Keratinocyte (primary cell): ENCODE measurements at regions not wholly inside any gene's neighbourhood (a gene's known extent, or its start where the extent isn't known, plus 50 kb on each side); places are given as distances from the start of the nearest gene placed in this dataset.

Source experiments
- DNase-seq: peaks from one replicate; pipeline ENCODE4 v3.0.0-alpha.2; 2011; ENCODE audit warnings: low read depth, missing footprints, low spot score
- FAIRE-seq: peaks from 2 replicates; lab custom pipeline; 2011; peaks lifted over from hg19 to GRCh38; lab: Jason Lieb, UNC
- H2AFZ ChIP-seq: 2 replicates; pipeline ENCODE4 v1.6.0; 2012; ENCODE audit warnings: low read length, control low read depth, inconsistent platforms; ENCODE audit not compliant: control insufficient read depth
- H3K27ac ChIP-seq: 2 replicates; pipeline ENCODE4 v1.5.1; 2011; ENCODE audit warnings: low read length; ENCODE audit not compliant: control insufficient read depth, insufficient read depth
- H3K27me3 ChIP-seq: 3 replicates; pipeline ENCODE4 v1.6.0; 2011; ENCODE audit warnings: low read length; ENCODE audit not compliant: control insufficient read depth, insufficient read depth; ENCODE audit errors: extremely low read depth
- H3K36me3 ChIP-seq, 2 experiments: 2 replicates in 1 of 2; 3 replicates in 1 of 2; pipeline ENCODE4 v1.5.1; 2011; ENCODE audit warnings: low read length in 2 of 2, mild to moderate bottlenecking in 1 of 2; ENCODE audit not compliant: control insufficient read depth in 2 of 2, insufficient read depth in 2 of 2; ENCODE audit errors: extremely low read depth in 1 of 2
- H3K4me1 ChIP-seq: 3 replicates; pipeline ENCODE4 v1.5.1; 2011; ENCODE audit warnings: low read length; ENCODE audit not compliant: control insufficient read depth, insufficient read depth; ENCODE audit errors: extremely low read depth
- H3K4me2 ChIP-seq: 3 replicates; pipeline ENCODE4 v1.6.0; 2011; ENCODE audit warnings: low read depth, low read length; ENCODE audit not compliant: control insufficient read depth, insufficient read depth; ENCODE audit errors: extremely low read depth
- H3K4me3 ChIP-seq, 3 experiments: fragments of 200-600 bp in 1 of 3; sonication (generic) in 1 of 3; 2 replicates in 2 of 3; 3 replicates in 1 of 3; pipeline ENCODE4 v1.5.1; 2011 to 2016; ENCODE audit warnings: low read length in 3 of 3, mild to moderate bottlenecking in 3 of 3, control low read depth in 2 of 3, inconsistent platforms in 1 of 3, low read depth in 1 of 3, mixed read lengths in 1 of 3, mixed run types in 1 of 3, moderate library complexity in 1 of 3; ENCODE audit not compliant: control insufficient read depth in 2 of 3, insufficient read depth in 2 of 3; ENCODE audit errors: extremely low read depth in 1 of 3
- H3K79me2 ChIP-seq: 2 replicates; pipeline ENCODE4 v1.6.0; 2012; ENCODE audit warnings: low read length; ENCODE audit not compliant: control insufficient read depth, insufficient read depth
- H3K9ac ChIP-seq: 3 replicates; pipeline ENCODE4 v1.6.0; 2011; ENCODE audit warnings: low read length; ENCODE audit not compliant: control insufficient read depth, insufficient read depth; ENCODE audit errors: extremely low read depth
- H3K9me1 ChIP-seq: 3 replicates; pipeline ENCODE4 v1.6.0; 2011; ENCODE audit warnings: low read length; ENCODE audit not compliant: control insufficient read depth, insufficient read depth; ENCODE audit errors: extremely low read depth
- H3K9me3 ChIP-seq: 2 replicates; pipeline ENCODE4 v1.5.1; 2012; ENCODE audit warnings: low read depth, low read length; ENCODE audit not compliant: control insufficient read depth
- H4K20me1 ChIP-seq: 3 replicates; pipeline ENCODE4 v1.6.0; 2011; ENCODE audit warnings: low read length; ENCODE audit not compliant: control insufficient read depth, insufficient read depth; ENCODE audit errors: extremely low read depth
- CTCF ChIP-seq, 3 experiments: IDR thresholded peaks in 1 of 3; conservative IDR thresholded peaks in 1 of 3; optimal IDR thresholded peaks in 1 of 3; 2 replicates in 2 of 3; 3 replicates in 1 of 3; pipeline versions ENCODE3 to v1.5.1; 2011; ENCODE audit warnings: low read length in 3 of 3, mild to moderate bottlenecking in 3 of 3, moderate library complexity in 2 of 3, control low read depth in 1 of 3, inconsistent platforms in 1 of 3; ENCODE audit not compliant: insufficient read depth in 2 of 3; ENCODE audit errors: extremely low read depth in 1 of 3
- EZH2 ChIP-seq: IDR thresholded peaks from one replicate; pipeline ENCODE4 v1.6.1; 2012; ENCODE audit warnings: inconsistent platforms, mild to moderate bottlenecking, low read length, moderate library complexity
- dilution Hi-C: fragments of 300-500 bp; cut with MboI; formaldehyde crosslinking; loops from one replicate; pipeline ENCODE4 v1.7.0; 2020; ENCODE audit warnings: low sequenced_read_pairs; ENCODE audit not compliant: extremely low pct_ligation_motif_present

- no peaks in the 10 kb centered on the region for H3K9me3 ChIP-seq
- no peaks in the 10 kb centered on the region for H3K79me2 ChIP-seq
- no peak overlapping the region for H3K4me3 ChIP-seq
- peak overlapping the region; percentile 74 for H3K4me2 ChIP-seq
- FAIRE-seq, result peak; percentile 92
- peak overlapping the region; percentile 75 for H3K27ac ChIP-seq
- no peaks in the 10 kb centered on the region for H4K20me1 ChIP-seq
- TF ChIP-seq CTCF (optimal IDR thresholded peaks at IDR 0.05 in 1 of 3, IDR thresholded peaks at IDR 0.05 in 1 of 3, conservative IDR thresholded peaks at IDR 0.05 in 1 of 3; ENCODE audit: extremely low read depth in 1 of 3, insufficient read depth in 2 of 3, low read length in 3 of 3) (no peak), EZH2 (no peak)
- no peaks in the 10 kb centered on the region for H3K36me3 ChIP-seq
- no peaks in the 10 kb centered on the region for H3K9me1 ChIP-seq
- peak; percentile 46 for DNase-seq
- no peaks in the 10 kb centered on the region for H3K27me3 ChIP-seq
- peak overlapping the region; percentile 99 for H2AFZ ChIP-seq
- dilution Hi-C loops, result no loop called here
- H3K4me1 ChIP-seq, result peaks cover 11% of the 10 kb centered on the region
- H3K9ac ChIP-seq, result peak overlapping the region; percentile 64
These were observed 93.4 kb upstream of the KCNK1 start for GRCh38 chr1:233520261-233521191.

- Histone ChIP-seq H3K4me3 (no peak overlapping the region), H3K36me3 (no peaks in the 10 kb centered on the region), H3K9ac (no peak overlapping the region), H3K27ac (no peak overlapping the region), H3K4me1 (peaks cover 11% of the 10 kb centered on the region), H2AFZ (no peak overlapping the region), H3K79me2 (no peaks in the 10 kb centered on the region), H3K9me1 (no peaks in the 10 kb centered on the region), H4K20me1 (no peaks in the 10 kb centered on the region), H3K27me3 (no peaks in the 10 kb centered on the region), H3K4me2 (no peak overlapping the region), H3K9me3 (no peaks in the 10 kb centered on the region)
- dilution Hi-C loops, result no loop called here
- FAIRE-seq (no peak), DNase-seq (no peak)
- TF ChIP-seq EZH2 (no peak), CTCF (optimal IDR thresholded peaks at IDR 0.05 in 1 of 3, IDR thresholded peaks at IDR 0.05 in 1 of 3, conservative IDR thresholded peaks at IDR 0.05 in 1 of 3; ENCODE audit: extremely low read depth in 1 of 3, insufficient read depth in 2 of 3, low read length in 3 of 3) (no peak)
These were observed 90.9 kb upstream of the KCNK1 start for GRCh38 chr1:233523047-233523446.
